H1 (cell line): ENCODE measurements at regions not wholly inside any gene's neighbourhood (a gene's known extent, or its start where the extent isn't known, plus 50 kb on each side); places are given as distances from the start of the nearest gene placed in this dataset.

Source experiments
- CTCF ChIA-PET: fragments of 300-600 bp; sonication (Branson Sonifier 250); formaldehyde crosslinking; loops from one replicate; lab custom pipeline; 2021; ENCODE audit not compliant: partially characterized antibody; lab: Charles Lee
- POLR2A ChIA-PET: fragments of 300-600 bp; sonication (Branson Sonifier 250); formaldehyde crosslinking; loops from one replicate; lab custom pipeline; 2021; ENCODE audit warnings: inconsistent platforms; ENCODE audit not compliant: partially characterized antibody; lab: Charles Lee
- DNase-seq, 2 experiments: peaks; one replicate each; pipeline versions ENCODE4 v3.0.0 to v3.0.0-alpha.2; 2010 to 2022; ENCODE audit warnings: low spot score in 2 of 2, low read depth in 1 of 2, mixed read lengths in 1 of 2
- FAIRE-seq: peaks from 2 replicates; lab custom pipeline; 2011; peaks lifted over from hg19 to GRCh38; lab: Jason Lieb, UNC
- H2AFZ ChIP-seq: 2 replicates; pipeline ENCODE4 v1.8.1; 2012; ENCODE audit warnings: low read length, inconsistent platforms
- H2AK5ac ChIP-seq: 2 replicates; pipeline ENCODE4 v1.6.1; 2013; ENCODE audit warnings: low read depth, low read length
- H2BK120ac ChIP-seq: replicated peaks from 2 replicates; pipeline ENCODE3; 2013; ENCODE audit warnings: low read depth, low read length, inconsistent platforms
- H2BK12ac ChIP-seq: 2 replicates; pipeline ENCODE4 v1.6.1; 2013; ENCODE audit warnings: low read depth, low read length
- H2BK15ac ChIP-seq: 2 replicates; pipeline ENCODE4 v1.6.1; 2013; ENCODE audit warnings: low read length
- H2BK20ac ChIP-seq: 2 replicates; pipeline ENCODE4 v1.6.1; 2013; ENCODE audit warnings: low read length
- H2BK5ac ChIP-seq: 2 replicates; pipeline ENCODE4 v1.6.1; 2013; ENCODE audit warnings: low read depth, low read length
- H3K14ac ChIP-seq: 2 replicates; pipeline ENCODE4 v1.6.1; 2013; ENCODE audit warnings: inconsistent platforms; ENCODE audit not compliant: insufficient read length
- H3K18ac ChIP-seq: 2 replicates; pipeline ENCODE4 v1.6.1; 2013; ENCODE audit warnings: low read length; ENCODE audit errors: extremely low read depth
- H3K23ac ChIP-seq: 2 replicates; pipeline ENCODE4 v1.6.1; 2013; ENCODE audit warnings: inconsistent platforms; ENCODE audit not compliant: insufficient read length
- H3K23me2 ChIP-seq: 2 replicates; pipeline ENCODE4 v1.6.1; 2013; ENCODE audit warnings: low read depth, low read length
- H3K27ac ChIP-seq: 2 replicates; pipeline ENCODE4 v1.6.1; 2011; ENCODE audit warnings: low read depth, low read length, inconsistent platforms
- H3K27me3 ChIP-seq, 4 experiments: replicated peaks in 1 of 4; 1 replicate in 1 of 4; 2 replicates in 3 of 4; pipeline versions ENCODE4 v1.6.1 to v1.8.1; 2011 to 2013; ENCODE audit warnings: low read length in 3 of 4, mild to moderate bottlenecking in 3 of 4, inconsistent platforms in 2 of 4, mixed read lengths in 2 of 4, moderate library complexity in 1 of 4; ENCODE audit not compliant: control insufficient read depth in 3 of 4, insufficient read depth in 3 of 4; ENCODE audit errors: extremely low read depth in 1 of 4
- H3K36me3 ChIP-seq, 4 experiments: 2 replicates each; pipeline versions ENCODE4 v1.6.1 to v1.8.1; 2011 to 2013; ENCODE audit warnings: mild to moderate bottlenecking in 4 of 4, low read length in 3 of 4, moderate library complexity in 2 of 4, control low read depth in 1 of 4, inconsistent platforms in 1 of 4; ENCODE audit not compliant: insufficient read depth in 4 of 4, control insufficient read depth in 2 of 4
- H3K4ac ChIP-seq: replicated peaks from 2 replicates; pipeline ENCODE3; 2013; ENCODE audit warnings: low read length, low read depth, mixed read lengths, inconsistent platforms; ENCODE audit not compliant: insufficient read length
- H3K4me1 ChIP-seq, 4 experiments: replicated peaks in 1 of 4; 1 replicate in 1 of 4; 2 replicates in 3 of 4; pipeline versions ENCODE4 v1.6.1 to v1.8.1; 2011 to 2013; ENCODE audit warnings: low read length in 3 of 4, inconsistent platforms in 2 of 4, mixed read lengths in 1 of 4; ENCODE audit not compliant: insufficient read depth in 4 of 4, control insufficient read depth in 3 of 4
- H3K4me2 ChIP-seq, 2 experiments: 2 replicates each; pipeline versions ENCODE4 v1.6.1 to v1.8.1; 2011 to 2013; ENCODE audit warnings: low read depth in 2 of 2, low read length in 2 of 2, control low read depth in 1 of 2, inconsistent platforms in 1 of 2, mild to moderate bottlenecking in 1 of 2; ENCODE audit not compliant: insufficient read depth in 1 of 2
- H3K4me3 ChIP-seq, 4 experiments: fragments of 200-600, 300-600 bp in 1 of 4; sonication (generic), shearing (Covaris generic), sonication (Bioruptor Twin) in 1 of 4; 2 replicates each; pipeline versions ENCODE4 v1.5.1 to v1.8.1; 2011 to 2016; ENCODE audit warnings: low read length in 4 of 4, low read depth in 3 of 4, control low read depth in 2 of 4, inconsistent platforms in 2 of 4, mild to moderate bottlenecking in 2 of 4, mixed read lengths in 1 of 4, moderate library complexity in 1 of 4; ENCODE audit not compliant: insufficient read depth in 2 of 4; ENCODE audit errors: extremely low read depth in 1 of 4
- H3K56ac ChIP-seq: replicated peaks from 2 replicates; pipeline ENCODE3; 2013; ENCODE audit warnings: low read depth, mild to moderate bottlenecking, mixed read lengths, low read length, inconsistent platforms; ENCODE audit not compliant: insufficient read length
- H3K79me1 ChIP-seq: 2 replicates; pipeline ENCODE4 v1.6.1; 2013; ENCODE audit warnings: low read depth, low read length, control low read depth
- H3K79me2 ChIP-seq, 2 experiments: 2 replicates each; pipeline versions ENCODE4 v1.6.1 to v1.8.1; 2012 to 2013; ENCODE audit warnings: low read length in 2 of 2, mild to moderate bottlenecking in 2 of 2, inconsistent platforms in 1 of 2; ENCODE audit not compliant: insufficient read depth in 2 of 2, control insufficient read depth in 1 of 2
- H3K9ac ChIP-seq, 4 experiments: replicated peaks in 1 of 4; 1 replicate in 1 of 4; 2 replicates in 3 of 4; pipeline versions ENCODE4 v1.6.1 to v1.8.1; 2011 to 2013; ENCODE audit warnings: low read depth in 3 of 4, low read length in 3 of 4, control low read depth in 2 of 4, mild to moderate bottlenecking in 2 of 4, moderate library complexity in 2 of 4, inconsistent platforms in 1 of 4; ENCODE audit errors: extremely low read depth in 1 of 4
- H3K9me3 ChIP-seq, 2 experiments: 2 replicates each; pipeline versions ENCODE4 v1.6.1 to v1.8.1; 2012 to 2013; ENCODE audit warnings: mild to moderate bottlenecking in 2 of 2, moderate library complexity in 2 of 2, control low read depth in 1 of 2, inconsistent platforms in 1 of 2, low read depth in 1 of 2, low read length in 1 of 2, mixed read lengths in 1 of 2; ENCODE audit not compliant: insufficient read depth in 2 of 2
- H4K20me1 ChIP-seq, 2 experiments: replicated peaks in 1 of 2; 2 replicates each; pipeline versions ENCODE3 to v1.8.1; 2011 to 2013; ENCODE audit warnings: inconsistent platforms in 2 of 2, low read length in 2 of 2, mild to moderate bottlenecking in 1 of 2; ENCODE audit not compliant: insufficient read depth in 2 of 2, control insufficient read depth in 1 of 2
- H4K5ac ChIP-seq: 2 replicates; pipeline ENCODE4 v1.6.1; 2013; ENCODE audit warnings: low read length, low read depth, mixed read lengths, inconsistent platforms; ENCODE audit not compliant: insufficient read length
- H4K8ac ChIP-seq: 2 replicates; pipeline ENCODE4 v1.8.0; 2013; ENCODE audit warnings: mild to moderate bottlenecking, moderate library complexity, low read length, inconsistent platforms; ENCODE audit not compliant: insufficient read depth; ENCODE audit errors: extremely low read depth
- H4K91ac ChIP-seq: replicated peaks from 2 replicates; pipeline ENCODE3; 2013; ENCODE audit warnings: low read length, mixed read lengths, inconsistent platforms; ENCODE audit not compliant: insufficient read length
- BRCA1 ChIP-seq: IDR thresholded peaks from 2 replicates; pipeline ENCODE4 v1.6.1; 2012; ENCODE audit warnings: low read depth, low read length, improper control_type of control experiment
- CEBPB ChIP-seq: IDR thresholded peaks from 2 replicates; pipeline ENCODE4 v1.6.1; 2012; ENCODE audit warnings: low read depth, low read length
- CREB1 ChIP-seq: IDR thresholded peaks from 2 replicates; pipeline ENCODE4 v1.6.1; 2012; ENCODE audit warnings: inconsistent platforms
- EGR1 ChIP-seq: IDR thresholded peaks from 2 replicates; pipeline ENCODE4 v1.6.1; 2011; ENCODE audit warnings: low read depth, low read length, borderline replicate concordance
- EZH2 ChIP-seq: fragments of 200-600 bp; sonication (generic); IDR thresholded peaks from 2 replicates; pipeline ENCODE4 v1.7.1; 2012; ENCODE audit warnings: low read depth, mild to moderate bottlenecking, moderate library complexity, low read length, inconsistent platforms; ENCODE audit not compliant: severe bottlenecking
- NRF1 ChIP-seq: IDR thresholded peaks from 2 replicates; pipeline ENCODE4 v1.6.1; 2011; ENCODE audit warnings: mild to moderate bottlenecking, low read depth, low read length, improper control_type of control experiment
- SRF ChIP-seq: IDR thresholded peaks from 2 replicates; pipeline ENCODE4 v1.6.1; 2011; ENCODE audit warnings: mild to moderate bottlenecking, low read depth, low read length, moderate library complexity
- YY1 ChIP-seq: IDR thresholded peaks from 2 replicates; pipeline ENCODE4 v1.6.1; 2011; ENCODE audit warnings: low read depth, mild to moderate bottlenecking, low read length
- ZNF274 ChIP-seq: IDR thresholded peaks from 2 replicates; pipeline ENCODE4 v1.7.0; 2012; ENCODE audit warnings: low read length, borderline replicate concordance; ENCODE audit errors: extremely low read depth
- WGBS, 2 experiments: shearing (Covaris generic) in 1 of 2; methylation state at CpG; one replicate each; pipeline versions ENCODE4 v1.1.6 to v1.1.7; 2013 to 2015; ENCODE audit warnings: low lambda C conversion rate in 2 of 2, mixed read lengths in 2 of 2, inconsistent platforms in 1 of 2, low coverage in 1 of 2, missing lambda C conversion rate in 1 of 2; ENCODE audit not compliant: insufficient replicate concordance in 2 of 2, insufficient coverage in 1 of 2, insufficient read length in 1 of 2; ENCODE audit errors: extremely low coverage in 1 of 2, missing lambda C conversion rate in 1 of 2; 5-methylcytosine and 5-hydroxymethylcytosine counted together
- TF ChIP-seq, protein P1 (sequence below): IDR thresholded peaks from 2 replicates; pipeline ENCODE4 v1.6.1; 2011; ENCODE audit warnings: low read depth, mild to moderate bottlenecking, low read length; ENCODE audit not compliant: insufficient read depth

DNA sequence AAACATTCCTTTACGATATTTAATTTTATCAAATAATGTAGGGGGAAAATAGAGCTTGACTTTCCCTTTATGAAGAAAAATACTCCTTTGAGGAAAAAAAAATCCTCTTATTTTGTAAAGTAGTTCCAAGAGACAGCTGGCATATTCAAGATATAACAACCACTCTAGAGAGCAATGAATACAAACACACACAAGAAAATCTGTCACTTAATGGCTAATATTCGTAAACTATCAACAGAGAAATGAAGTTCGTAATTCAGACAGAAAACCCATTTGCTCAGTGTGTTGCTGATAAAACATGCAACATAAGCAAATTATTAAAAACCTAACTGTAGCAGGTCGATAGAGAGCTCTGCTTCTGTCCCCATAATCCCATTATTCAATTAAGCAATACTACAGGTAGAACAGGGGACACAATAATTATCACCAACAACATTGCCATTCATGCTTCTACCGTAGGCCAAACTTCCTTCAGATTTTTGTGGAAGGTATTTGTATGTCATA, 714.4 kb upstream of the MARCKS start:
- Histone ChIP-seq H2AK5ac (no peak overlapping the region), H2BK5ac (no peak overlapping the region), H2BK20ac (no peak overlapping the region), H3K79me1 (no peaks in the 10 kb centered on the region), H4K5ac (no peak overlapping the region), H3K9ac (no peak overlapping the region), H3K4me2 (no peak overlapping the region), H3K27ac (no peak overlapping the region), H3K56ac (no peak overlapping the region), H2BK12ac (no peak overlapping the region), H3K14ac (no peak overlapping the region), H3K27me3 (no peaks in the 10 kb centered on the region), H3K79me2 (no peaks in the 10 kb centered on the region), H4K91ac (no peak overlapping the region), H3K4me1 (no peaks in the 10 kb centered on the region), H3K4ac (no peak overlapping the region), H3K23ac (no peak overlapping the region), H3K36me3 (no peaks in the 10 kb centered on the region), H3K18ac (no peak overlapping the region), H3K4me3 (no peak overlapping the region), H4K8ac (no peak overlapping the region), H2BK120ac (no peak overlapping the region), H2BK15ac (no peak overlapping the region), H2AFZ (no peak overlapping the region), H3K9me3 (no peaks in the 10 kb centered on the region), H4K20me1 (no peaks in the 10 kb centered on the region), H3K23me2 (no peaks in the 10 kb centered on the region)
- DNase-seq (no peak), FAIRE-seq (no peak)
- POLR2A ChIA-PET: no interaction called here
- TF ChIP-seq YY1: no peak
- TF ChIP-seq, protein P1, sequence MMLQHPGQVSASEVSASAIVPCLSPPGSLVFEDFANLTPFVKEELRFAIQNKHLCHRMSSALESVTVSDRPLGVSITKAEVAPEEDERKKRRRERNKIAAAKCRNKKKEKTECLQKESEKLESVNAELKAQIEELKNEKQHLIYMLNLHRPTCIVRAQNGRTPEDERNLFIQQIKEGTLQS: no peak
- no peak for TF ChIP-seq EZH2
- no peak for TF ChIP-seq EGR1
- TF ChIP-seq CEBPB: no peak
- TF ChIP-seq SRF: no peak
- TF ChIP-seq ZNF274: no peak
- TF ChIP-seq BRCA1: no peak
- no peak for TF ChIP-seq NRF1
- TF ChIP-seq CREB1: no peak
- CTCF ChIA-PET: interaction anchor here (0.8 kb wide), 1 partner anchor 221 kb away, joined by 3 read pairs; no protein-coding TSS in a partner anchor
- 95% methylated on average over 5 of the region's 5 CpGs; no CpG with 5 or more reads in 1 of the 2 experiments for WGBS, 2 experiments
